ENCODE measurements at regions not wholly inside any gene's neighbourhood (a gene's known extent, or its start where the extent isn't known, plus 50 kb on each side); places are given as distances from the start of the nearest gene placed in this dataset.

GRCh38 chr14:105760691-105761344, 234.4 kb downstream of the TMEM121 start:
- TF ChIP-seq MYC (IDR thresholded peaks at IDR 0.05; ENCODE audit: borderline replicate concordance, low read length) (no peak), EP300 (IDR thresholded peaks at IDR 0.05) (no peak), NPAS2 (CRISPR knock-in tag; IDR thresholded peaks at IDR 0.05; ENCODE audit: borderline replicate concordance) (no peak), POLR2A (IDR thresholded peaks at IDR 0.05; ENCODE audit: low read length) (no peak), CTCF (IDR thresholded peaks at IDR 0.05) (no peak), RAD21 (conservative IDR thresholded peaks at IDR 0.05 in 1 of 2, IDR thresholded peaks at IDR 0.05 in 1 of 2) (no peak), RNF2 (IDR thresholded peaks at IDR 0.05; ENCODE audit: borderline replicate concordance, low read depth) (no peak), TP53 (CRISPR knock-in tag; IDR thresholded peaks at IDR 0.05) (no peak), CBX8 (IDR thresholded peaks at IDR 0.05) (no peak), BHLHE40 (IDR thresholded peaks at IDR 0.05; ENCODE audit: low read depth, low read length) (no peak), KDM1A (IDR thresholded peaks at IDR 0.05; ENCODE audit: low read depth) (no peak), MAZ (IDR thresholded peaks at IDR 0.05; ENCODE audit: borderline replicate concordance, low read depth, low read length) (no peak), JUN (IDR thresholded peaks at IDR 0.05) (no peak), KDM5A (IDR thresholded peaks at IDR 0.05) (no peak)
